K562 (cell line): ENCODE measurements at regions not wholly inside any gene's neighbourhood (a gene's known extent, or its start where the extent isn't known, plus 50 kb on each side); places are given as distances from the start of the nearest gene placed in this dataset.

ENCODE experiments used
- ATAC-seq: fragments of 200-7000 bp; cut with Tn5 transposase; 3 replicates; pipeline ENCODE4 v1.9.1; 2020; ENCODE audit warnings: moderate library complexity
- BruUV-seq: library from RNA; stranded (reverse); fragments of 400-500 nt; replicated peaks from 2 replicates; lab custom pipeline; 2021; lab: Mats Ljungman, UMichigan
- CTCF ChIA-PET: fragments of 300-600 bp; formaldehyde crosslinking; extraction: SDS; loops from one replicate; lab custom pipeline; 2021; ENCODE audit warnings: low intra/inter-chr PET ratio; lab: Yijun Ruan, JAX
- POLR2A ChIA-PET: fragments of 300-600, 350-650 bp; sonication (Branson Sonifier 250); formaldehyde crosslinking; extraction: SDS; loops from one replicate; lab custom pipeline; 2021; ENCODE audit warnings: antibody characterized with exemption, inconsistent platforms; lab: Yijun Ruan, JAX
- DNase-seq, 4 experiments: peaks; one replicate each; pipeline versions ENCODE4 v3.0.0 to v3.0.0-alpha.2; 2011 to 2018; ENCODE audit warnings: low spot score in 3 of 4, mixed read lengths in 3 of 4; ENCODE audit errors: extremely low read depth in 1 of 4
- FAIRE-seq: peaks from 2 replicates; lab custom pipeline; 2011; peaks lifted over from hg19 to GRCh38; lab: Jason Lieb, UNC
- H2AFZ ChIP-seq: 2 replicates; pipeline ENCODE4 v1.6.0; 2011; ENCODE audit warnings: low read depth, low read length, control low read depth, inconsistent platforms
- H3K27ac ChIP-seq: fragments of 200-600 bp; 3 replicates; pipeline ENCODE4 v1.8.0; 2011; ENCODE audit warnings: low read depth, mild to moderate bottlenecking, control low read depth, inconsistent platforms, low read length, moderate library complexity, mixed read lengths; ENCODE audit errors: extremely low read depth
- H3K27me3 ChIP-seq, 2 experiments: fragments of 300-600 bp in 1 of 2; 2 replicates in 1 of 2; 3 replicates in 1 of 2; pipeline versions ENCODE4 v1.6.0 to v1.8.0; 2011; ENCODE audit warnings: inconsistent platforms in 2 of 2, low read length in 2 of 2, mild to moderate bottlenecking in 1 of 2, mixed read lengths in 1 of 2, moderate library complexity in 1 of 2; ENCODE audit not compliant: control insufficient read depth in 2 of 2, insufficient read depth in 2 of 2
- H3K36me3 ChIP-seq: fragments of 300-600 bp; 3 replicates; pipeline ENCODE4 v1.8.0; 2011; ENCODE audit warnings: mild to moderate bottlenecking, low read length, inconsistent platforms; ENCODE audit not compliant: control insufficient read depth, insufficient read depth
- H3K4me1 ChIP-seq, 2 experiments: fragments of 200-600 bp in 1 of 2; replicated peaks in 1 of 2; 2 replicates in 1 of 2; 3 replicates in 1 of 2; pipeline versions ENCODE4 v1.5.1 to v1.8.0; 2011; ENCODE audit warnings: inconsistent platforms in 2 of 2, low read length in 2 of 2, mild to moderate bottlenecking in 1 of 2, mixed read lengths in 1 of 2, moderate library complexity in 1 of 2; ENCODE audit not compliant: control insufficient read depth in 2 of 2, insufficient read depth in 2 of 2
- H3K4me2 ChIP-seq: 2 replicates; pipeline ENCODE4 v1.6.1; 2011; ENCODE audit warnings: low read length, control low read depth, inconsistent platforms, mixed read lengths; ENCODE audit not compliant: insufficient read depth
- H3K4me3 ChIP-seq: fragments of 200-600 bp; sonication (generic), shearing (Covaris generic); 2 replicates; pipeline ENCODE4 v1.5.1; 2016; ENCODE audit warnings: control low read depth, inconsistent platforms
- H3K79me2 ChIP-seq: fragments of 200-600 bp; 3 replicates; pipeline ENCODE4 v1.8.0; 2011; ENCODE audit warnings: low read length, inconsistent platforms; ENCODE audit not compliant: control insufficient read depth, insufficient read depth
- H3K9ac ChIP-seq, 2 experiments: 2 replicates each; pipeline versions ENCODE4 v1.6.0 to v1.6.1; 2011; ENCODE audit warnings: low read depth in 2 of 2, low read length in 2 of 2, control low read depth in 1 of 2, inconsistent platforms in 1 of 2, mild to moderate bottlenecking in 1 of 2, mixed read lengths in 1 of 2; ENCODE audit not compliant: insufficient read depth in 1 of 2
- H3K9me1 ChIP-seq: one replicate; pipeline ENCODE4 v1.6.0; 2011; ENCODE audit warnings: inconsistent platforms, mild to moderate bottlenecking, low read length, moderate library complexity; ENCODE audit not compliant: control insufficient read depth, insufficient read depth
- H3K9me3 ChIP-seq: replicated peaks from 2 replicates; pipeline ENCODE4 v1.5.1; 2011; ENCODE audit warnings: low read depth, low read length, inconsistent platforms; ENCODE audit not compliant: control insufficient read depth, insufficient read depth
- H4K20me1 ChIP-seq: replicated peaks from 2 replicates; pipeline ENCODE4 v1.6.1; 2011; ENCODE audit warnings: low read length, inconsistent platforms, mixed read lengths; ENCODE audit not compliant: control insufficient read depth, insufficient read depth
- CBX3 ChIP-seq, 2 experiments: IDR thresholded peaks; 1 replicate in 1 of 2; 2 replicates in 1 of 2; pipeline ENCODE4 v1.6.1; 2012; ENCODE audit warnings: inconsistent platforms in 2 of 2, low read length in 2 of 2, borderline replicate concordance in 1 of 2, control low read depth in 1 of 2
- CHD2 ChIP-seq: IDR thresholded peaks from 2 replicates; pipeline ENCODE4 v1.6.1; 2011; ENCODE audit warnings: low read depth, low read length
- DIDO1 ChIP-seq: fragments of 450-650 bp; IDR thresholded peaks from 2 replicates; pipeline ENCODE4 v1.6.1; 2016; ENCODE audit warnings: low read depth, missing biosample characterization, missing genetic modification characterization
- GATA2 ChIP-seq: sonication (generic); formaldehyde crosslinking; IDR thresholded peaks from 2 replicates; pipeline ENCODE4 v1.4.0; 2020; ENCODE audit warnings: mild to moderate bottlenecking, missing genetic modification reagents
- GTF2E2 ChIP-seq: fragments of 200-800 bp; sonication (Bioruptor generic); IDR thresholded peaks from 2 replicates; pipeline ENCODE4 v1.6.1; 2016; ENCODE audit warnings: missing genetic modification characterization, missing compliant biosample characterization
- MEF2D ChIP-seq: conservative IDR thresholded peaks from 2 replicates; pipeline ENCODE4 v1.6.1; 2016; ENCODE audit warnings: low read depth, missing genetic modification characterization, missing compliant biosample characterization
- TAF9B ChIP-seq: fragments of 450-650 bp; IDR thresholded peaks from 2 replicates; pipeline ENCODE4 v1.6.1; 2018; ENCODE audit warnings: mild to moderate bottlenecking; ENCODE audit not compliant: partially characterized antibody
- TBL1XR1 ChIP-seq, 2 experiments: IDR thresholded peaks; 2 replicates each; pipeline ENCODE4 v1.6.1; 2012; ENCODE audit warnings: improper control_type of control experiment in 2 of 2, low read length in 2 of 2, mild to moderate bottlenecking in 1 of 2
- XRCC3 ChIP-seq: fragments of 450-650 bp; IDR thresholded peaks from 2 replicates; pipeline ENCODE4 v1.6.1; 2017; ENCODE audit warnings: mild to moderate bottlenecking, moderate library complexity
- ZNF165 ChIP-seq: fragments of 250-450 bp; sonication (Bioruptor Pico); IDR thresholded peaks from 2 replicates; pipeline ENCODE4 v1.4.0; 2020; ENCODE audit warnings: borderline replicate concordance
- WGBS: fragments of 100-300 bp; shearing (Covaris generic); methylation state at CpG from one replicate; pipeline ENCODE4 v1.1.6; 2016; ENCODE audit warnings: low coverage, mixed read lengths; ENCODE audit not compliant: insufficient coverage; ENCODE audit errors: missing lambda C conversion rate; 5-methylcytosine and 5-hydroxymethylcytosine counted together
- in situ Hi-C: fragments of 300-500 bp; cut with MboI; formaldehyde crosslinking; loops from 4 replicates; pipeline ENCODE4 v1.15.0; 2018; ENCODE audit warnings: inconsistent platforms, mixed read lengths
- intact Hi-C: fragments of 100-400 bp; cut with micrococcal nuclease; formaldehyde crosslinking; loops from 2 replicates; pipeline ENCODE4 v1.14.2; 2022
- TF ChIP-seq, protein P1 (sequence below): fragments of 450-650 bp; IDR thresholded peaks from 2 replicates; pipeline ENCODE4 v1.6.1; 2016; ENCODE audit warnings: low read depth, mild to moderate bottlenecking, moderate library complexity
- TF ChIP-seq, protein P2 (sequence below): fragments of 200-800 bp; sonication (Bioruptor generic); IDR thresholded peaks from 2 replicates; pipeline ENCODE4 v1.6.1; 2017; ENCODE audit warnings: missing genetic modification characterization, missing compliant biosample characterization
- TF ChIP-seq, protein P3 (sequence below): IDR thresholded peaks from 2 replicates; pipeline ENCODE4 v1.6.1; 2014; ENCODE audit warnings: antibody characterized with exemption
- TF ChIP-seq, protein P4 (sequence below): sonication (generic); formaldehyde crosslinking; IDR thresholded peaks from 2 replicates; pipeline ENCODE4 v1.8.0; 2022; ENCODE audit warnings: mild to moderate bottlenecking, missing genetic modification reagents
- TF ChIP-seq, protein P5 (sequence below), 2 experiments: IDR thresholded peaks; 2 replicates each; pipeline ENCODE4 v1.6.1; 2012; ENCODE audit warnings: improper control_type of control experiment in 2 of 2, low read depth in 2 of 2, low read length in 2 of 2, borderline replicate concordance in 1 of 2
- TF ChIP-seq, protein P6 (sequence below): sonication (generic); formaldehyde crosslinking; IDR thresholded peaks from 2 replicates; pipeline ENCODE4 v1.8.1; 2023; ENCODE audit warnings: mild to moderate bottlenecking, missing genetic modification reagents

DNA sequence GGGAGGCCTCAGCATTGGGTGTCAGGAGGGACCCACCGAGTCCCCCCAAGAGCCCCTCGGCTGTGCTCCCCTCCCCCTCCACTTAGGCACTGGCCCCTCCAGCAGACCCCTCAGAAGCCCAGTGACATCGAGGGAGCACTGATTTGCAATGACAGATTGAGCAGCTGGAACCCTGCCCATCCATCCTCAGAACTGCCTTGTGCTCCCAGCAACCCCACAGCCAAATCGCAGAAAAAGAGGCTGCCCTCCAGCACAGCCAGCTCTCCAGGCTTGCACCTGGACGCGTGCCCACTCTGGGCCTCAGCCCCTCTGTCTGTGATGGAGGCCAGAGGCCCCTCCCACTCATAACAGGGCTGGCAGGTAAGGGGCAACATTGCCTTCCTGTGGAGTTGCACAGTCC, 123.2 kb upstream of the VSTM2B start:
- Histone ChIP-seq H3K4me2 (no peak overlapping the region), H3K27ac (no peak overlapping the region), H3K9me3 (no peaks in the 10 kb centered on the region), H3K9ac (no peak overlapping the region), H4K20me1 (no peaks in the 10 kb centered on the region; the same call in 1 of the 2 replicates), H2AFZ (no peak overlapping the region), H3K79me2 (no peaks in the 10 kb centered on the region), H3K9me1 (no peaks in the 10 kb centered on the region), H3K27me3 (peaks cover 3 to 42% of the 10 kb centered on the region in 2 experiments; a peak in 4 of 5 replicates), H3K4me3 (no peak overlapping the region), H3K36me3 (no peaks in the 10 kb centered on the region), H3K4me1 (no peaks in the 10 kb centered on the region; a peak in 1 of 5 replicates)
- POLR2A ChIA-PET = no interaction called here
- FAIRE-seq (no peak), ATAC-seq (no peak), DNase-seq (no peak)
- BruUV-seq = no TSS peak
- intact Hi-C loops = no loop called here
- CTCF ChIA-PET = no interaction called here
- in situ Hi-C loops = no loop called here
- 0% methylated on average over 2 of the region's 6 CpGs for WGBS
- TF ChIP-seq, protein P1, sequence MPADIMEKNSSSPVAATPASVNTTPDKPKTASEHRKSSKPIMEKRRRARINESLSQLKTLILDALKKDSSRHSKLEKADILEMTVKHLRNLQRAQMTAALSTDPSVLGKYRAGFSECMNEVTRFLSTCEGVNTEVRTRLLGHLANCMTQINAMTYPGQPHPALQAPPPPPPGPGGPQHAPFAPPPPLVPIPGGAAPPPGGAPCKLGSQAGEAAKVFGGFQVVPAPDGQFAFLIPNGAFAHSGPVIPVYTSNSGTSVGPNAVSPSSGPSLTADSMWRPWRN = no peak
- no peak for TF ChIP-seq TAF9B
- no peak for TF ChIP-seq DIDO1 (tag)
- TF ChIP-seq GATA2 (CRISPR knock-in tag) = no peak
- no peak for TF ChIP-seq GTF2E2 (tag)
- no peak for TF ChIP-seq CHD2
- TF ChIP-seq XRCC3 = no peak
- TF ChIP-seq, protein P2, sequence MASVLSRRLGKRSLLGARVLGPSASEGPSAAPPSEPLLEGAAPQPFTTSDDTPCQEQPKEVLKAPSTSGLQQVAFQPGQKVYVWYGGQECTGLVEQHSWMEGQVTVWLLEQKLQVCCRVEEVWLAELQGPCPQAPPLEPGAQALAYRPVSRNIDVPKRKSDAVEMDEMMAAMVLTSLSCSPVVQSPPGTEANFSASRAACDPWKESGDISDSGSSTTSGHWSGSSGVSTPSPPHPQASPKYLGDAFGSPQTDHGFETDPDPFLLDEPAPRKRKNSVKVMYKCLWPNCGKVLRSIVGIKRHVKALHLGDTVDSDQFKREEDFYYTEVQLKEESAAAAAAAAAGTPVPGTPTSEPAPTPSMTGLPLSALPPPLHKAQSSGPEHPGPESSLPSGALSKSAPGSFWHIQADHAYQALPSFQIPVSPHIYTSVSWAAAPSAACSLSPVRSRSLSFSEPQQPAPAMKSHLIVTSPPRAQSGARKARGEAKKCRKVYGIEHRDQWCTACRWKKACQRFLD (CRISPR knock-in tag) = no peak
- TF ChIP-seq, protein P3, sequence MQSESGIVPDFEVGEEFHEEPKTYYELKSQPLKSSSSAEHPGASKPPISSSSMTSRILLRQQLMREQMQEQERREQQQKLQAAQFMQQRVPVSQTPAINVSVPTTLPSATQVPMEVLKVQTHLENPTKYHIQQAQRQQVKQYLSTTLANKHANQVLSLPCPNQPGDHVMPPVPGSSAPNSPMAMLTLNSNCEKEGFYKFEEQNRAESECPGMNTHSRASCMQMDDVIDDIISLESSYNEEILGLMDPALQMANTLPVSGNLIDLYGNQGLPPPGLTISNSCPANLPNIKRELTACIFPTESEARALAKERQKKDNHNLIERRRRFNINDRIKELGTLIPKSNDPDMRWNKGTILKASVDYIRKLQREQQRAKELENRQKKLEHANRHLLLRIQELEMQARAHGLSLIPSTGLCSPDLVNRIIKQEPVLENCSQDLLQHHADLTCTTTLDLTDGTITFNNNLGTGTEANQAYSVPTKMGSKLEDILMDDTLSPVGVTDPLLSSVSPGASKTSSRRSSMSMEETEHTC = no peak
- no peak for TF ChIP-seq TBL1XR1 (IDR thresholded peaks at IDR 0.05; ENCODE audit: low read length in 2 of 2)
- no peak for TF ChIP-seq ZNF165
- TF ChIP-seq, protein P4, sequence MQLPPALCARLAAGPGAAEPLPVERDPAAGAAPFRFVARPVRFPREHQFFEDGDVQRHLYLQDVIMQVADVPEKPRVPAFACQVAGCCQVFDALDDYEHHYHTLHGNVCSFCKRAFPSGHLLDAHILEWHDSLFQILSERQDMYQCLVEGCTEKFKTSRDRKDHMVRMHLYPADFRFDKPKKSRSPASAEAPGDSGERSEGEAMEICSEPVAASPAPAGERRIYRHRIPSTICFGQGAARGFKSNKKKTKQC (CRISPR knock-in tag) = no peak
- TF ChIP-seq MEF2D (tag) = no peak
- no peak for TF ChIP-seq CBX3 (IDR thresholded peaks at IDR 0.05; ENCODE audit: borderline replicate concordance in 1 of 2, low read length in 2 of 2)
- TF ChIP-seq, protein P5, sequence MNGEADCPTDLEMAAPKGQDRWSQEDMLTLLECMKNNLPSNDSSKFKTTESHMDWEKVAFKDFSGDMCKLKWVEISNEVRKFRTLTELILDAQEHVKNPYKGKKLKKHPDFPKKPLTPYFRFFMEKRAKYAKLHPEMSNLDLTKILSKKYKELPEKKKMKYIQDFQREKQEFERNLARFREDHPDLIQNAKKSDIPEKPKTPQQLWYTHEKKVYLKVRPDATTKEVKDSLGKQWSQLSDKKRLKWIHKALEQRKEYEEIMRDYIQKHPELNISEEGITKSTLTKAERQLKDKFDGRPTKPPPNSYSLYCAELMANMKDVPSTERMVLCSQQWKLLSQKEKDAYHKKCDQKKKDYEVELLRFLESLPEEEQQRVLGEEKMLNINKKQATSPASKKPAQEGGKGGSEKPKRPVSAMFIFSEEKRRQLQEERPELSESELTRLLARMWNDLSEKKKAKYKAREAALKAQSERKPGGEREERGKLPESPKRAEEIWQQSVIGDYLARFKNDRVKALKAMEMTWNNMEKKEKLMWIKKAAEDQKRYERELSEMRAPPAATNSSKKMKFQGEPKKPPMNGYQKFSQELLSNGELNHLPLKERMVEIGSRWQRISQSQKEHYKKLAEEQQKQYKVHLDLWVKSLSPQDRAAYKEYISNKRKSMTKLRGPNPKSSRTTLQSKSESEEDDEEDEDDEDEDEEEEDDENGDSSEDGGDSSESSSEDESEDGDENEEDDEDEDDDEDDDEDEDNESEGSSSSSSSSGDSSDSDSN (IDR thresholded peaks at IDR 0.05; ENCODE audit: borderline replicate concordance in 1 of 2, low read depth in 2 of 2, low read length in 2 of 2) = no peak
- TF ChIP-seq, protein P6, sequence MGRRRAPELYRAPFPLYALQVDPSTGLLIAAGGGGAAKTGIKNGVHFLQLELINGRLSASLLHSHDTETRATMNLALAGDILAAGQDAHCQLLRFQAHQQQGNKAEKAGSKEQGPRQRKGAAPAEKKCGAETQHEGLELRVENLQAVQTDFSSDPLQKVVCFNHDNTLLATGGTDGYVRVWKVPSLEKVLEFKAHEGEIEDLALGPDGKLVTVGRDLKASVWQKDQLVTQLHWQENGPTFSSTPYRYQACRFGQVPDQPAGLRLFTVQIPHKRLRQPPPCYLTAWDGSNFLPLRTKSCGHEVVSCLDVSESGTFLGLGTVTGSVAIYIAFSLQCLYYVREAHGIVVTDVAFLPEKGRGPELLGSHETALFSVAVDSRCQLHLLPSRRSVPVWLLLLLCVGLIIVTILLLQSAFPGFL = no peak
